IMR-90 (cell line): ENCODE measurements at regions not wholly inside any gene's neighbourhood (a gene's known extent, or its start where the extent isn't known, plus 50 kb on each side); places are given as distances from the start of the nearest gene placed in this dataset.

Source experiments
- ATAC-seq: fragments of 200-7000 bp; cut with Tn5 transposase; 2 replicates; pipeline ENCODE4 v1.9.1; 2020; ENCODE audit warnings: low read depth, mild to moderate bottlenecking, moderate library complexity
- BruUV-seq: library from RNA; stranded (reverse); fragments of 400-500 nt; replicated peaks from 2 replicates; lab custom pipeline; 2021; lab: Mats Ljungman, UMichigan
- CTCF ChIA-PET: fragments of 300-600 bp; formaldehyde crosslinking; extraction: SDS; loops from one replicate; lab custom pipeline; 2021; ENCODE audit warnings: antibody characterized with exemption; lab: Yijun Ruan, JAX
- POLR2A ChIA-PET: fragments of 300-600 bp; sonication (Branson Sonifier 250); formaldehyde crosslinking; loops from one replicate; lab custom pipeline; 2022; ENCODE audit warnings: antibody characterized with exemption; ENCODE audit not compliant: unreplicated experiment; lab: Charles Lee
- DNase-seq: peaks from one replicate; pipeline ENCODE4 v3.0.0; 2013
- H2AFZ ChIP-seq: replicated peaks from 2 replicates; pipeline ENCODE3; 2013; ENCODE audit warnings: low read length, mild to moderate bottlenecking; ENCODE audit not compliant: poor library complexity
- H2AK5ac ChIP-seq: 2 replicates; pipeline ENCODE4 v1.6.1; 2013; ENCODE audit warnings: low read depth, low read length, inconsistent platforms
- H2AK9ac ChIP-seq: replicated peaks from 2 replicates; pipeline ENCODE3; 2013; ENCODE audit warnings: mild to moderate bottlenecking, low read depth, low read length, moderate library complexity; ENCODE audit not compliant: poor library complexity
- H2BK120ac ChIP-seq: 2 replicates; pipeline ENCODE4 v1.6.1; 2013; ENCODE audit warnings: low read depth, low read length, inconsistent platforms
- H2BK15ac ChIP-seq: 3 replicates; pipeline ENCODE4 v1.6.1; 2013; ENCODE audit warnings: low read depth, low read length, inconsistent platforms
- H2BK20ac ChIP-seq: 2 replicates; pipeline ENCODE4 v1.6.1; 2013; ENCODE audit warnings: low read depth, mild to moderate bottlenecking, inconsistent platforms, low read length, moderate library complexity
- H2BK5ac ChIP-seq: 2 replicates; pipeline ENCODE4 v1.6.1; 2013; ENCODE audit warnings: mild to moderate bottlenecking, low read depth, low read length, inconsistent platforms; ENCODE audit not compliant: poor library complexity, severe bottlenecking
- H3K14ac ChIP-seq: replicated peaks from 2 replicates; pipeline ENCODE4 v1.6.1; 2013; ENCODE audit warnings: low read depth, low read length, inconsistent platforms
- H3K18ac ChIP-seq: 2 replicates; pipeline ENCODE4 v1.6.1; 2013; ENCODE audit warnings: low read depth, low read length, control low read depth
- H3K23ac ChIP-seq: 2 replicates; pipeline ENCODE4 v1.6.1; 2013; ENCODE audit warnings: low read depth, low read length, inconsistent platforms
- H3K27ac ChIP-seq: 2 replicates; pipeline ENCODE4 v1.5.1; 2013; ENCODE audit warnings: mild to moderate bottlenecking, control low read depth, low read length; ENCODE audit not compliant: insufficient read depth
- H3K27me3 ChIP-seq: 2 replicates; pipeline ENCODE4 v1.6.1; 2013; ENCODE audit warnings: low read length; ENCODE audit not compliant: control insufficient read depth, insufficient read depth
- H3K36me3 ChIP-seq: 2 replicates; pipeline ENCODE4 v1.6.1; 2013; ENCODE audit warnings: low read length, mixed read lengths; ENCODE audit not compliant: control insufficient read depth, insufficient read depth
- H3K4ac ChIP-seq: 2 replicates; pipeline ENCODE4 v1.6.1; 2013; ENCODE audit warnings: low read depth, low read length, inconsistent platforms
- H3K4me1 ChIP-seq: 2 replicates; pipeline ENCODE4 v1.6.1; 2013; ENCODE audit warnings: low read length, mixed read lengths; ENCODE audit not compliant: control insufficient read depth, insufficient read depth
- H3K4me2 ChIP-seq: 2 replicates; pipeline ENCODE4 v1.6.1; 2013; ENCODE audit warnings: low read depth, mild to moderate bottlenecking, control low read depth, low read length, moderate library complexity
- H3K4me3 ChIP-seq: 2 replicates; pipeline ENCODE4 v1.5.1; 2013; ENCODE audit warnings: low read depth, mild to moderate bottlenecking, control low read depth, low read length, moderate library complexity; ENCODE audit not compliant: insufficient read depth
- H3K56ac ChIP-seq: 2 replicates; pipeline ENCODE4 v1.6.1; 2013; ENCODE audit warnings: low read length, inconsistent platforms; ENCODE audit not compliant: insufficient read depth; ENCODE audit errors: extremely low read depth
- H3K79me1 ChIP-seq, 2 experiments: 2 replicates each; pipeline ENCODE4 v1.6.1; 2013; ENCODE audit warnings: low read length in 2 of 2, inconsistent platforms in 1 of 2, low read depth in 1 of 2
- H3K9ac ChIP-seq: 2 replicates; pipeline ENCODE4 v1.6.1; 2013; ENCODE audit warnings: low read depth, low read length, control low read depth
- H3K9me1 ChIP-seq: 2 replicates; pipeline ENCODE4 v1.6.1; 2013; ENCODE audit warnings: low read length, inconsistent platforms; ENCODE audit not compliant: insufficient read depth
- H3K9me3 ChIP-seq: 2 replicates; pipeline ENCODE4 v1.6.1; 2013; ENCODE audit warnings: low read length; ENCODE audit not compliant: control insufficient read depth, insufficient read depth
- H4K20me1 ChIP-seq: 2 replicates; pipeline ENCODE4 v1.6.1; 2013; ENCODE audit warnings: low read length, inconsistent platforms; ENCODE audit not compliant: insufficient read depth
- H4K5ac ChIP-seq: 2 replicates; pipeline ENCODE4 v1.6.1; 2013; ENCODE audit warnings: mild to moderate bottlenecking, low read depth, low read length, control low read depth
- H4K8ac ChIP-seq, 2 experiments: 2 replicates each; pipeline ENCODE4 v1.6.1; 2013; ENCODE audit warnings: low read depth in 2 of 2, low read length in 2 of 2, control low read depth in 1 of 2, inconsistent platforms in 1 of 2
- H4K91ac ChIP-seq: 2 replicates; pipeline ENCODE4 v1.6.1; 2013; ENCODE audit warnings: low read depth, low read length, inconsistent platforms; ENCODE audit not compliant: insufficient read depth
- BHLHE40 ChIP-seq: fragments of 150-350 bp; IDR thresholded peaks from 2 replicates; pipeline ENCODE4 v1.6.1; 2016; ENCODE audit warnings: mild to moderate bottlenecking, low read depth, low read length
- CHD1 ChIP-seq: IDR thresholded peaks from 2 replicates; pipeline ENCODE4 v1.6.1; 2012; ENCODE audit warnings: low read depth, low read length, improper control_type of control experiment
- MAFK ChIP-seq: IDR thresholded peaks from 2 replicates; pipeline ENCODE4 v1.6.1; 2012; ENCODE audit warnings: low read depth, low read length, improper control_type of control experiment
- MAZ ChIP-seq: IDR thresholded peaks from 2 replicates; pipeline ENCODE4 v1.6.1; 2012; ENCODE audit warnings: low read depth, mild to moderate bottlenecking, low read length, improper control_type of control experiment, moderate library complexity, borderline replicate concordance
- MXI1 ChIP-seq: IDR thresholded peaks from 2 replicates; pipeline ENCODE4 v1.6.1; 2012; ENCODE audit warnings: low read depth, mild to moderate bottlenecking, low read length, moderate library complexity, borderline replicate concordance
- NFE2L2 ChIP-seq: fragments of 150-350 bp; IDR thresholded peaks from 2 replicates; pipeline ENCODE4 v1.6.1; 2016; ENCODE audit warnings: low read depth, mild to moderate bottlenecking, low read length
- RCOR1 ChIP-seq: IDR thresholded peaks from 2 replicates; pipeline ENCODE4 v1.6.1; 2012; ENCODE audit warnings: mild to moderate bottlenecking, low read length, improper control_type of control experiment; ENCODE audit not compliant: insufficient replicate concordance
- WGBS, 2 experiments: methylation state at CpG; one replicate each; pipeline versions ENCODE4 v1.1.5 to v1.1.7; 2013; ENCODE audit warnings: missing lambda C conversion rate in 2 of 2; ENCODE audit not compliant: insufficient read length in 1 of 2; ENCODE audit errors: extremely low coverage in 2 of 2; 5-methylcytosine and 5-hydroxymethylcytosine counted together
- dilution Hi-C: fragments of 300-500 bp; cut with HindIII; formaldehyde crosslinking; loops from one replicate; pipeline ENCODE4 v1.14.3; 2018; ENCODE audit warnings: low sequenced_read_pairs; ENCODE audit not compliant: unreplicated experiment
- in situ Hi-C: fragments of 300-500 bp; cut with MboI; formaldehyde crosslinking; loops from 3 replicates; pipeline ENCODE4 v1.14.3; 2019; ENCODE audit warnings: low sequenced_read_pairs, inconsistent platforms, mixed read lengths
- intact Hi-C: fragments of 100-400 bp; cut with micrococcal nuclease; formaldehyde crosslinking; loops from 2 replicates; pipeline ENCODE4 v1.10.0; 2022
- TF ChIP-seq, protein P1 (sequence below): fragments of 150-350 bp; IDR thresholded peaks from 2 replicates; pipeline ENCODE4 v1.6.1; 2017; ENCODE audit warnings: mild to moderate bottlenecking, antibody characterized with exemption, low read length, low read depth

DNA sequence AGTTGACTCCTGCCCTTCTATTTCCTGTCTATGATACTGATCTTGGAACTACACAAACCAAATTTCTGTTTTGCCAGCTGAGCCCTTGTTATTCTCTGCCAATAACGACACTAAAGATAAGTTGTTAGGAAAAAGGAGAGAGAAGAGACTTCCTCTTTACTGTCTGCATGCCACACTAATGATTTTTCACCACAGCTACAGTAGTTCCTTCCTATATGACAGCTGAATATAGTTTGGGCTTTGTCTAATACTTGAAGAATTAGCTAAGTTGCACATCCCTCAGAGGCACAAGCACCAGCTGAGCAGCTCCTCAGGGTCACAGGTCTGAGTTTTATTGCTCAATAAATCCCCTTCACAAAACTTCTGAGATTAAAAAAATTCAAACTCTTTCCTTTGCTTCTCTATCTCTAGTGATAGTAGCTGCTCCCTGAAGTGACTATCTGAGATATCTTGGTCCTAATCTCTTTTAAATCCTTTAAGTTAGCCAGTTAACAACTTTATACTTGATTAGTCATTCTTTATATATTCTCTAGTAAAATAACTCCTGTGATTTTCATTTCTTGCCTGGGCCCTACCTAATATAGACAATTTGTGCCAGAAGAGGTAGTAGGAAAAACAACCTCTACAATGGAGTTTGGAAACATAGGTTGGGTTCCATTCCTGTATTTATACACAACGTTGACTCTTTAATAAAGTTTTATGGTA is 253.0 kb upstream of the CNTNAP5 start:
- H3K4me2 ChIP-seq = no peak overlapping the region
- CTCF ChIA-PET = no interaction called here
- no peak overlapping the region for H2BK5ac ChIP-seq
- H2AK9ac ChIP-seq = no peak overlapping the region
- no peaks in the 10 kb centered on the region for H4K20me1 ChIP-seq
- no peak overlapping the region for H4K91ac ChIP-seq
- no peaks in the 10 kb centered on the region for H3K4me1 ChIP-seq
- no peak overlapping the region for H3K23ac ChIP-seq
- no peak overlapping the region for H4K5ac ChIP-seq
- H2BK120ac ChIP-seq = no peak overlapping the region
- dilution Hi-C loops (no loop called here), intact Hi-C loops (no loop called here), in situ Hi-C loops (no loop called here)
- no peak overlapping the region for H4K8ac ChIP-seq
- no peaks in the 10 kb centered on the region for H3K27me3 ChIP-seq
- no peak overlapping the region for H3K4ac ChIP-seq
- DNase-seq (no peak), ATAC-seq (no peak)
- no TSS peak for BruUV-seq
- H3K27ac ChIP-seq = no peak overlapping the region
- no peak overlapping the region for H3K9ac ChIP-seq
- no peaks in the 10 kb centered on the region for H3K36me3 ChIP-seq
- no peaks in the 10 kb centered on the region for H3K9me1 ChIP-seq
- no peak overlapping the region for H2AK5ac ChIP-seq
- no peak overlapping the region for H3K18ac ChIP-seq
- H3K79me1 ChIP-seq = no peaks in the 10 kb centered on the region
- peaks cover 7% of the 10 kb centered on the region for H3K9me3 ChIP-seq
- no peak overlapping the region for H3K14ac ChIP-seq
- no peak overlapping the region for H2BK20ac ChIP-seq
- H2BK15ac ChIP-seq = no peak overlapping the region
- no peak overlapping the region for H2AFZ ChIP-seq
- TF ChIP-seq, protein P1, sequence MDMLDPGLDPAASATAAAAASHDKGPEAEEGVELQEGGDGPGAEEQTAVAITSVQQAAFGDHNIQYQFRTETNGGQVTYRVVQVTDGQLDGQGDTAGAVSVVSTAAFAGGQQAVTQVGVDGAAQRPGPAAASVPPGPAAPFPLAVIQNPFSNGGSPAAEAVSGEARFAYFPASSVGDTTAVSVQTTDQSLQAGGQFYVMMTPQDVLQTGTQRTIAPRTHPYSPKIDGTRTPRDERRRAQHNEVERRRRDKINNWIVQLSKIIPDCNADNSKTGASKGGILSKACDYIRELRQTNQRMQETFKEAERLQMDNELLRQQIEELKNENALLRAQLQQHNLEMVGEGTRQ = no peak
- no peak for TF ChIP-seq BHLHE40
- no peak for TF ChIP-seq RCOR1
- no peak for TF ChIP-seq MAZ
- no peak for TF ChIP-seq NFE2L2
- no peak for TF ChIP-seq MXI1
- no peak for TF ChIP-seq CHD1
- TF ChIP-seq MAFK = no peak
- no peak overlapping the region for H3K56ac ChIP-seq
- H3K4me3 ChIP-seq = no peak overlapping the region
- WGBS, 2 experiments = no CpG with 5 or more reads among the region's 2 CpGs
- POLR2A ChIA-PET = no interaction called here
